ENCODE measurements at regions not wholly inside any gene's neighbourhood (a gene's known extent, or its start where the extent isn't known, plus 50 kb on each side); places are given as distances from the start of the nearest gene placed in this dataset.

DNA sequence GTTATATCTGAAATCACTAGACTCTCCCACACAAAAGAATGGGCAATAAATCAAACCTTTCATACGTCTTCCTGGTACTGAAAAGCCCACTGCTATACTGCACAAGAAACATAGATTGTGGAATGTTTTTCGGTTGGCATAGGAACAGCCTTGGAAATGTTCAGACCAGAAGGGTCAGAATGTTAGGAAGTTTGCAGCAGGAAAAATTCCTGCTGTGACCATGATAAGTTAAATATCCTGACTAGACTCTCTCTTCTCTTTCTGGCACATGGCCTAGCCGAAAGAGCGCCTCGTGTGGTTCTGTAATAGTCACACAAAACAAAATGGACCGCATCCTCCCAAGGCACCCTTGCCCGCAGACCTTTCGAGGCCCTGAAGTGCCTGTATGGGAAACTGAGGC lies 427.2 kb downstream of the COG6 start:
- TF ChIP-seq, protein P1, sequence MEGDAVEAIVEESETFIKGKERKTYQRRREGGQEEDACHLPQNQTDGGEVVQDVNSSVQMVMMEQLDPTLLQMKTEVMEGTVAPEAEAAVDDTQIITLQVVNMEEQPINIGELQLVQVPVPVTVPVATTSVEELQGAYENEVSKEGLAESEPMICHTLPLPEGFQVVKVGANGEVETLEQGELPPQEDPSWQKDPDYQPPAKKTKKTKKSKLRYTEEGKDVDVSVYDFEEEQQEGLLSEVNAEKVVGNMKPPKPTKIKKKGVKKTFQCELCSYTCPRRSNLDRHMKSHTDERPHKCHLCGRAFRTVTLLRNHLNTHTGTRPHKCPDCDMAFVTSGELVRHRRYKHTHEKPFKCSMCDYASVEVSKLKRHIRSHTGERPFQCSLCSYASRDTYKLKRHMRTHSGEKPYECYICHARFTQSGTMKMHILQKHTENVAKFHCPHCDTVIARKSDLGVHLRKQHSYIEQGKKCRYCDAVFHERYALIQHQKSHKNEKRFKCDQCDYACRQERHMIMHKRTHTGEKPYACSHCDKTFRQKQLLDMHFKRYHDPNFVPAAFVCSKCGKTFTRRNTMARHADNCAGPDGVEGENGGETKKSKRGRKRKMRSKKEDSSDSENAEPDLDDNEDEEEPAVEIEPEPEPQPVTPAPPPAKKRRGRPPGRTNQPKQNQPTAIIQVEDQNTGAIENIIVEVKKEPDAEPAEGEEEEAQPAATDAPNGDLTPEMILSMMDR (IDR thresholded peaks at IDR 0.05; ENCODE audit: poor library complexity) = no peak
- no peak for TF ChIP-seq EZH2phosphoT487 (IDR thresholded peaks at IDR 0.05; ENCODE audit: low read depth, severe bottlenecking, unreplicated experiment)
